22Rv1 (cell line): ENCODE measurements at regions not wholly inside any gene's neighbourhood (a gene's known extent, or its start where the extent isn't known, plus 50 kb on each side); places are given as distances from the start of the nearest gene placed in this dataset.

Experiments used
- ZFX ChIP-seq: fragments of 450-650 bp; IDR thresholded peaks from 2 replicates; pipeline ENCODE4 v1.6.1; 2017; ENCODE audit warnings: antibody characterized with exemption, borderline replicate concordance
- TF ChIP-seq, protein P1 (sequence below): fragments of 450-650 bp; IDR thresholded peaks from 2 replicates; pipeline ENCODE4 v1.5.1; 2017; ENCODE audit warnings: mild to moderate bottlenecking

DNA sequence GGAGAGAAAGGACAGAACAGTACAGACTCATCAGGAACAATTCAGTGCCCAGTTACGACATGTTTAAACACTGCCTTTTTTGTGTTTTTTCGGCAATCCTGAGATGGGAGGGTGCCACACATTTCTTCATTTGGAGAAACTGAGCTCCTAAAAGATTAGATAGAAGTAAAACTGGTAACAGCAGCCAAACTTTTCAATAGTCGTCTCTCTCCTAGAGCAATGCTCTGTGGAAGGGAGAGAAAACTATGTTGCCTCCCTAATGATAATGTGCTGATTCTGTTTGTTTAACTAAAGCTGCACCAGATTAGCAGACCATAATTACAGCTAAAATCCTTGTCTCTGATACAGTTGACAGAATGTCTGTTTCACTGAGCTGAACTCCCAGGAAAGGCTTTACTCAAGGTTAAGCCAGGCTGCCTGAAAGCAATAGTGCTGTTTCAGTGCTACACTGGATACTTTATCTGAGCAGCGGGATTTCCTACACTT is 76.2 kb upstream of the CXADR start:
- TF ChIP-seq, protein P1, sequence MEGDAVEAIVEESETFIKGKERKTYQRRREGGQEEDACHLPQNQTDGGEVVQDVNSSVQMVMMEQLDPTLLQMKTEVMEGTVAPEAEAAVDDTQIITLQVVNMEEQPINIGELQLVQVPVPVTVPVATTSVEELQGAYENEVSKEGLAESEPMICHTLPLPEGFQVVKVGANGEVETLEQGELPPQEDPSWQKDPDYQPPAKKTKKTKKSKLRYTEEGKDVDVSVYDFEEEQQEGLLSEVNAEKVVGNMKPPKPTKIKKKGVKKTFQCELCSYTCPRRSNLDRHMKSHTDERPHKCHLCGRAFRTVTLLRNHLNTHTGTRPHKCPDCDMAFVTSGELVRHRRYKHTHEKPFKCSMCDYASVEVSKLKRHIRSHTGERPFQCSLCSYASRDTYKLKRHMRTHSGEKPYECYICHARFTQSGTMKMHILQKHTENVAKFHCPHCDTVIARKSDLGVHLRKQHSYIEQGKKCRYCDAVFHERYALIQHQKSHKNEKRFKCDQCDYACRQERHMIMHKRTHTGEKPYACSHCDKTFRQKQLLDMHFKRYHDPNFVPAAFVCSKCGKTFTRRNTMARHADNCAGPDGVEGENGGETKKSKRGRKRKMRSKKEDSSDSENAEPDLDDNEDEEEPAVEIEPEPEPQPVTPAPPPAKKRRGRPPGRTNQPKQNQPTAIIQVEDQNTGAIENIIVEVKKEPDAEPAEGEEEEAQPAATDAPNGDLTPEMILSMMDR: no peak
- TF ChIP-seq ZFX: no peak
